ENCODE measurements at regions not wholly inside any gene's neighbourhood (a gene's known extent, or its start where the extent isn't known, plus 50 kb on each side); places are given as distances from the start of the nearest gene placed in this dataset.

- Mint-ChIP-seq H3K36me3 (peaks cover 50% of the 10 kb centered on the region), H3K27me3 (ENCODE audit: low read depth) (no peaks in the 10 kb centered on the region), H3K27ac (no peak overlapping the region), H3K4me1 (no peaks in the 10 kb centered on the region), H3K9me3 (peaks cover 66% of the 10 kb centered on the region), H3K4me3 (no peak overlapping the region)
- CTCF ChIA-PET = no interaction called here
- no peak for ATAC-seq
- no peak for DNase-seq (ENCODE audit: low spot score)
- TF ChIP-seq ZNF263 (CRISPR knock-in tag; IDR thresholded peaks at IDR 0.05; ENCODE audit: low read depth) (no peak), ZNF121 (CRISPR knock-in tag; IDR thresholded peaks at IDR 0.05) (no peak), PRRX2 (CRISPR knock-in tag; IDR thresholded peaks at IDR 0.05) (no peak), NR2C2 (CRISPR knock-in tag; IDR thresholded peaks at IDR 0.05) (no peak), MXD4 (CRISPR knock-in tag; IDR thresholded peaks at IDR 0.05; ENCODE audit: borderline replicate concordance) (no peak), CREM (CRISPR knock-in tag; IDR thresholded peaks at IDR 0.05) (no peak), HMGXB4 (CRISPR knock-in tag; IDR thresholded peaks at IDR 0.05) (no peak), ZNF671 (CRISPR knock-in tag; IDR thresholded peaks at IDR 0.05) (no peak), ESRRA (CRISPR knock-in tag; IDR thresholded peaks at IDR 0.05; ENCODE audit: borderline replicate concordance) (no peak)
- TF ChIP-seq, protein P1, sequence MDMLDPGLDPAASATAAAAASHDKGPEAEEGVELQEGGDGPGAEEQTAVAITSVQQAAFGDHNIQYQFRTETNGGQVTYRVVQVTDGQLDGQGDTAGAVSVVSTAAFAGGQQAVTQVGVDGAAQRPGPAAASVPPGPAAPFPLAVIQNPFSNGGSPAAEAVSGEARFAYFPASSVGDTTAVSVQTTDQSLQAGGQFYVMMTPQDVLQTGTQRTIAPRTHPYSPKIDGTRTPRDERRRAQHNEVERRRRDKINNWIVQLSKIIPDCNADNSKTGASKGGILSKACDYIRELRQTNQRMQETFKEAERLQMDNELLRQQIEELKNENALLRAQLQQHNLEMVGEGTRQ (CRISPR knock-in tag; IDR thresholded peaks at IDR 0.05) = no peak
- TF ChIP-seq, protein P2, sequence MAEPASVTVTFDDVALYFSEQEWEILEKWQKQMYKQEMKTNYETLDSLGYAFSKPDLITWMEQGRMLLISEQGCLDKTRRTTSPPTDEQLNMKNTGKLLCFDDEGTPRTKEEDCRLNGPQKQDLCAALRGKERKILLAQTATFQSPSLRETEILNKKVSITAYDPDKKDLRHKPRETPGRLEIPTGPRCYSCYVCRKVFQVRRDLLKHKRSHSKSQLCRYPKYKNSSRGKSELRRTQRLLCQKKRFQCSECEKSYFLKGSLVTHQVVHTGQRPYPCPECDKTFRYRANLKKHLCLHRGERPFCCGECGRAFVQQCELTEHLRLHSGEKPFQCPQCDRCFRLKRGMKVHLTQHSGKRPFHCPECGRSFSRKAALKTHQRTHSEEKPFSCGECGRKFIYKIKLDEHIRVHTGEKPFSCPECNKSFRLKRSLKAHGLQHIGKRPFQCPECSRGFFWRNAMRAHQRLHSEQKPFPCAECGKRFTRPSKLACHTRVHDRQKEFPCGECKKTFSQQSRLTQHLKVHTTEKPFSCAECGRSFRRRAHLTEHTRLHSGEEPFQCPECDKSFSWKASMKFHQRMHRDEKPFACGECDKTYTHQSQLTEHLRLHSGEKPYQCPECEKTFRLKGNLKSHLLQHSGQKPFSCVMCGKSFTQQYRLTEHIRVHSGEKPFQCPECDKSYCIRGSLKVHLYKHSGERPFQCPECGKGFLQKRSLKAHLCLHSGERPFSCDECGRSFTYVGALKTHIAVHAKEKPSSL (CRISPR knock-in tag; conservative IDR thresholded peaks at IDR 0.05) = no peak
- POLR2A ChIA-PET = no interaction called here
These were observed 136.1 kb upstream of the SLC38A2 start for GRCh38 chr12:46508651-46509050.

DNA sequence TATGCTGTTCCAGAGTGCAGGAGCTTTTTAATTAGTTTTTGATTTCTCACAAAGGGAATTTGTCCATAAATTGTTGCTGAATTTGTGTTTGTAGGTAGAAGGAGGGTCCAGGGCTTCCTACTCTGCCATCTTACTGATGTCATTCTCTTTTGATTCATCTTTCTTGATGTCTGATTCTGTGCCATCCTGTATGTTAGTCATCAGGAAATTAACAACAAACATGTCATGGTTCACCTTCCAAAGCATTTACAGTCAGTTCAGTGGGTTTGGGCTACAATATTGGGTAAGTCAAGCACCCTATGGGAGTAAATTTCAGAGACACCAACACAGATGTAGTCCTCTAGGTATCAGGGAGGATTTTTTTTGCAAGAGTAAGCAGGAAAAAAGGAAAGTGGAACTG is 135.2 kb upstream of the SLC38A2 start:
- ChIA-PET CTCF (no interaction called here), POLR2A (no interaction called here)
- H3K4me3 Mint-ChIP-seq = no peak overlapping the region
- no peaks in the 10 kb centered on the region for H3K4me1 Mint-ChIP-seq
- TF ChIP-seq TEAD4 (CRISPR knock-in tag; IDR thresholded peaks at IDR 0.05) (no peak), NR2C2 (CRISPR knock-in tag; IDR thresholded peaks at IDR 0.05) (no peak), NFYB (CRISPR knock-in tag; conservative IDR thresholded peaks at IDR 0.05; ENCODE audit: low read depth) (no peak), AR (CRISPR knock-in tag; IDR thresholded peaks at IDR 0.05) (no peak), GABPB1 (CRISPR knock-in tag; IDR thresholded peaks at IDR 0.05) (no peak)
- TF ChIP-seq, protein P3, sequence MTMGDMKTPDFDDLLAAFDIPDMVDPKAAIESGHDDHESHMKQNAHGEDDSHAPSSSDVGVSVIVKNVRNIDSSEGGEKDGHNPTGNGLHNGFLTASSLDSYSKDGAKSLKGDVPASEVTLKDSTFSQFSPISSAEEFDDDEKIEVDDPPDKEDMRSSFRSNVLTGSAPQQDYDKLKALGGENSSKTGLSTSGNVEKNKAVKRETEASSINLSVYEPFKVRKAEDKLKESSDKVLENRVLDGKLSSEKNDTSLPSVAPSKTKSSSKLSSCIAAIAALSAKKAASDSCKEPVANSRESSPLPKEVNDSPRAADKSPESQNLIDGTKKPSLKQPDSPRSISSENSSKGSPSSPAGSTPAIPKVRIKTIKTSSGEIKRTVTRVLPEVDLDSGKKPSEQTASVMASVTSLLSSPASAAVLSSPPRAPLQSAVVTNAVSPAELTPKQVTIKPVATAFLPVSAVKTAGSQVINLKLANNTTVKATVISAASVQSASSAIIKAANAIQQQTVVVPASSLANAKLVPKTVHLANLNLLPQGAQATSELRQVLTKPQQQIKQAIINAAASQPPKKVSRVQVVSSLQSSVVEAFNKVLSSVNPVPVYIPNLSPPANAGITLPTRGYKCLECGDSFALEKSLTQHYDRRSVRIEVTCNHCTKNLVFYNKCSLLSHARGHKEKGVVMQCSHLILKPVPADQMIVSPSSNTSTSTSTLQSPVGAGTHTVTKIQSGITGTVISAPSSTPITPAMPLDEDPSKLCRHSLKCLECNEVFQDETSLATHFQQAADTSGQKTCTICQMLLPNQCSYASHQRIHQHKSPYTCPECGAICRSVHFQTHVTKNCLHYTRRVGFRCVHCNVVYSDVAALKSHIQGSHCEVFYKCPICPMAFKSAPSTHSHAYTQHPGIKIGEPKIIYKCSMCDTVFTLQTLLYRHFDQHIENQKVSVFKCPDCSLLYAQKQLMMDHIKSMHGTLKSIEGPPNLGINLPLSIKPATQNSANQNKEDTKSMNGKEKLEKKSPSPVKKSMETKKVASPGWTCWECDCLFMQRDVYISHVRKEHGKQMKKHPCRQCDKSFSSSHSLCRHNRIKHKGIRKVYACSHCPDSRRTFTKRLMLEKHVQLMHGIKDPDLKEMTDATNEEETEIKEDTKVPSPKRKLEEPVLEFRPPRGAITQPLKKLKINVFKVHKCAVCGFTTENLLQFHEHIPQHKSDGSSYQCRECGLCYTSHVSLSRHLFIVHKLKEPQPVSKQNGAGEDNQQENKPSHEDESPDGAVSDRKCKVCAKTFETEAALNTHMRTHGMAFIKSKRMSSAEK (CRISPR knock-in tag; IDR thresholded peaks at IDR 0.05; ENCODE audit: borderline replicate concordance) = no peak
- H3K9me3 Mint-ChIP-seq = peaks cover 74% of the 10 kb centered on the region
- H3K27me3 Mint-ChIP-seq (ENCODE audit: low read depth) = no peaks in the 10 kb centered on the region
- peaks cover 54% of the 10 kb centered on the region for H3K36me3 Mint-ChIP-seq
- DNase-seq (ENCODE audit: low spot score) (no peak), ATAC-seq (no peak)
- no peak overlapping the region for H3K27ac Mint-ChIP-seq

Measured in WTC11 (cell line).